Mesendoderm (in vitro differentiated cells): ENCODE measurements at regions not wholly inside any gene's neighbourhood (a gene's known extent, or its start where the extent isn't known, plus 50 kb on each side); places are given as distances from the start of the nearest gene placed in this dataset.

Experiments used
- DNase-seq: peaks from one replicate; pipeline ENCODE4 v3.0.0; 2013
- H2AK5ac ChIP-seq: 2 replicates; pipeline ENCODE4 v1.6.1; 2013; ENCODE audit warnings: low read length, inconsistent platforms
- H2BK120ac ChIP-seq: 2 replicates; pipeline ENCODE4 v1.6.1; 2013; ENCODE audit warnings: low read depth, mild to moderate bottlenecking, low read length, moderate library complexity, mixed read lengths
- H2BK15ac ChIP-seq: replicated peaks from 2 replicates; pipeline ENCODE4 v1.6.1; 2013; ENCODE audit warnings: low read depth, mild to moderate bottlenecking, moderate library complexity
- H2BK5ac ChIP-seq: 2 replicates; pipeline ENCODE4 v1.6.1; 2013; ENCODE audit warnings: low read length, inconsistent platforms
- H3K18ac ChIP-seq: 2 replicates; pipeline ENCODE4 v1.6.1; 2013; ENCODE audit warnings: mild to moderate bottlenecking, low read length, mixed read lengths
- H3K23ac ChIP-seq: one replicate; pipeline ENCODE4 v1.6.1; 2013; ENCODE audit warnings: low read length
- H3K27ac ChIP-seq: 2 replicates; pipeline ENCODE4 v1.5.1; 2013; ENCODE audit warnings: low read depth, mild to moderate bottlenecking, inconsistent platforms, low read length, moderate library complexity
- H3K27me3 ChIP-seq: 2 replicates; pipeline ENCODE4 v1.6.1; 2013; ENCODE audit warnings: low read length, control low read depth, mild to moderate bottlenecking, inconsistent platforms; ENCODE audit not compliant: insufficient read depth, poor library complexity
- H3K36me3 ChIP-seq: 2 replicates; pipeline ENCODE4 v1.6.1; 2013; ENCODE audit warnings: low read length, inconsistent platforms; ENCODE audit not compliant: control insufficient read depth, insufficient read depth
- H3K4ac ChIP-seq: one replicate; pipeline ENCODE4 v1.6.1; 2013; ENCODE audit warnings: low read depth, mild to moderate bottlenecking, low read length, moderate library complexity
- H3K4me1 ChIP-seq: 2 replicates; pipeline ENCODE4 v1.6.1; 2013; ENCODE audit warnings: low read depth, low read length, inconsistent platforms; ENCODE audit not compliant: control insufficient read depth
- H3K4me2 ChIP-seq: 2 replicates; pipeline ENCODE4 v1.6.1; 2013; ENCODE audit warnings: low read length
- H3K4me3 ChIP-seq: 2 replicates; pipeline ENCODE4 v1.5.1; 2013; ENCODE audit warnings: mild to moderate bottlenecking, low read length
- H3K56ac ChIP-seq: one replicate; pipeline ENCODE4 v1.6.1; 2013; ENCODE audit warnings: low read length
- H3K79me1 ChIP-seq: 2 replicates; pipeline ENCODE4 v1.6.1; 2013; ENCODE audit warnings: low read length, inconsistent platforms
- H3K79me2 ChIP-seq: 2 replicates; pipeline ENCODE4 v1.6.1; 2013; ENCODE audit warnings: mild to moderate bottlenecking, low read length; ENCODE audit not compliant: control insufficient read depth, insufficient read depth
- H3K9ac ChIP-seq: 2 replicates; pipeline ENCODE4 v1.6.1; 2013; ENCODE audit warnings: low read length, inconsistent platforms
- H4K5ac ChIP-seq: one replicate; pipeline ENCODE4 v1.6.1; 2013; ENCODE audit warnings: low read length
- H4K8ac ChIP-seq: one replicate; pipeline ENCODE4 v1.6.1; 2013; ENCODE audit warnings: low read depth, mild to moderate bottlenecking, control low read depth, low read length, moderate library complexity
- WGBS: extraction: QIAGEN DNeasy Blood & Tissue Kit; methylation state at CpG from one replicate; pipeline ENCODE4 v1.1.7; 2013; ENCODE audit warnings: low lambda C conversion rate, missing lambda C conversion rate; ENCODE audit not compliant: insufficient coverage; ENCODE audit errors: extremely low coverage; 5-methylcytosine and 5-hydroxymethylcytosine counted together

DNA sequence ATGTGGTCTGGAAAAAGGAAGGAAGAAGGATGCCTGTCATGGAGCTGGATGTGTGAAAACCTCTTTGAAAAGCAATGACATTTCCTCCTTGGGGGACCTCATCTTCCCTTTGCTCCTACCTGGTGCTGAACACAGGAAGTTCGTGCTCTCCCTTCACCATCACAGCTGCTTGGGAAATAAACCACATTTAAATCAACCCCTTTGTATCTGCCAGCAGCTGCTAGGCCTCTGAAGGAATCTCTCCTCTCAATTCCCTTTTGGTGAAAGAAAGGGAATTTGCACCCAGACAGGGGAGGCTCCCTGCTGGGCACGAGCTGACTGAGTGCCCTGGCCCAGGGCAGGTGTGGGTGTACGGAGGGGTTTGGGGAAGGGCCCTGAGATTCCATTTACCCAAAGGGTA is 437.7 kb downstream of the TSHZ3 start:
- Histone ChIP-seq H3K79me1 (no peaks in the 10 kb centered on the region), H3K4ac (no peak overlapping the region), H3K4me1 (no peaks in the 10 kb centered on the region), H3K18ac (no peak overlapping the region), H4K5ac (no peak overlapping the region), H2BK15ac (no peak overlapping the region), H3K4me2 (no peak overlapping the region), H2BK120ac (no peak overlapping the region), H2BK5ac (no peak overlapping the region), H3K27me3 (no peaks in the 10 kb centered on the region), H3K27ac (no peak overlapping the region), H3K4me3 (no peak overlapping the region), H3K79me2 (no peaks in the 10 kb centered on the region), H2AK5ac (no peak overlapping the region), H3K36me3 (no peaks in the 10 kb centered on the region), H3K23ac (no peak overlapping the region), H3K9ac (no peak overlapping the region), H4K8ac (no peak overlapping the region), H3K56ac (no peak overlapping the region)
- WGBS, result no CpG with 5 or more reads among the region's 3 CpGs
- DNase-seq, result no peak

DNA sequence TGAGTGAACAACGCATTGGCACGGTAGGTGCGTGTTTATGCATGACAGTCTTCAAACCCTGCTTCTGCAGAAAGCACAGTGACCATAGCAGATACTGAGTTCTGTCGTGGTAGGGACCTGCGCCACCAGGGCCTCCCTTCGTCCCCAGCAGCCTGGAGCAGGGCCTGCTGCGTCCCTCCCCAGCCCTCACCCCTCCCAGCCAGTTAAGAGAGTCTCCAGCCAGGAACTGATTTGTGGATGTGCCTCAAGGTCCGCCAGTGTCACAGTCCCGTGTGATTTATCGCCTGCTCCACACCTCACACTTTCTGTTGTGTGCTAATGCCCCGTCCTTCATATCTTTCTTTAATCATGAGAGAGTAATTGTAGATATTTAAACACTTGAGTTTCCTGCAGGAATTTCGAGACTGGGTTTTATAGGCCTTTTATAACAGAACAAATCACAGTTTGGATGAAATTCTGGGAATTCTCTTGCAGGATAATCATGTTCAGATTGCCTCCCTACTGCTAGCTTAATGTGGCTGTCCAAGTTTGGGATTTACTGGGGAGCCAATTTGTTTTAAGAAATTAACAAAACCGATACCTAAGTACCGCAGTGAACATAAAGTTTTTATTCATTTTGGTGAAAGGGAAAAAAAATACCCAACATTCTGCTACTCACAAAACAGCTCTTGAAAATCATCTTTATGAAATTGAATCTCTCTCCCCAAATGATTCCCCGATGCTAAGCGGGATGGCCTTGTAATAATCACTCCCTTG is 438.6 kb downstream of the TSHZ3 start:
- no peak overlapping the region for H2BK120ac ChIP-seq
- H3K27ac ChIP-seq, result no peak overlapping the region
- H3K56ac ChIP-seq, result peak overlapping the region; percentile 17
- no peaks in the 10 kb centered on the region for H3K79me1 ChIP-seq
- no peak overlapping the region for H4K8ac ChIP-seq
- no peak overlapping the region for H2BK15ac ChIP-seq
- H4K5ac ChIP-seq, result no peak overlapping the region
- no peak overlapping the region for H3K23ac ChIP-seq
- H3K4me1 ChIP-seq, result no peaks in the 10 kb centered on the region
- no peak overlapping the region for H3K18ac ChIP-seq
- H2BK5ac ChIP-seq, result no peak overlapping the region
- no peak overlapping the region for H3K9ac ChIP-seq
- WGBS, result no CpG with 5 or more reads among the region's 16 CpGs
- no peaks in the 10 kb centered on the region for H3K79me2 ChIP-seq
- no peak overlapping the region for H3K4me2 ChIP-seq
- DNase-seq, result no peak
- no peaks in the 10 kb centered on the region for H3K36me3 ChIP-seq
- no peak overlapping the region for H3K4ac ChIP-seq
- H2AK5ac ChIP-seq, result no peak overlapping the region
- H3K27me3 ChIP-seq, result no peaks in the 10 kb centered on the region
- H3K4me3 ChIP-seq, result no peak overlapping the region

DNA sequence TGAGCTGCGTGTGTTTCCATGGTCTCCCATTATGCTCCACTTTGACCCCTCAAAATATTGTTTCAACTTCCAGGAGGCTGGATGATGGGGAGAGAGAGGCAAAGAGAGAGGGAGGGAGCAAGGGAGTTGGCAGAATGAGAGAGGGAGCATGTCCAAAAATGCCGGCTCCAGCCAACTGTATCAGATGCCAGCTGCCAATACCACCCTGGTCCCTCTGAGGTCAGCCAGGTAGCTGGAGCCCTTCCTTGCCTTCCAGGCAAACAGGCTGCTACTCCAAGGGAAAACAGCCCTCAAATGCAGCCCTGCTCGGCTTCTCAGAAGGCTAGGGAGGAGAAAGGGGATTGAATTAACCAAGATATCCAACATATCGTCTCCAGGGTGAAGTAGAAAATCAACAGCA is 440.0 kb downstream of the TSHZ3 start:
- H3K36me3 ChIP-seq, result no peaks in the 10 kb centered on the region
- no peak overlapping the region for H3K56ac ChIP-seq
- no peak overlapping the region for H3K4me3 ChIP-seq
- H2AK5ac ChIP-seq, result no peak overlapping the region
- no peak overlapping the region for H2BK15ac ChIP-seq
- no peak overlapping the region for H4K8ac ChIP-seq
- H3K4me2 ChIP-seq, result no peak overlapping the region
- no peak overlapping the region for H2BK120ac ChIP-seq
- no peaks in the 10 kb centered on the region for H3K27me3 ChIP-seq
- H3K18ac ChIP-seq, result no peak overlapping the region
- no CpG with 5 or more reads among the region's 4 CpGs for WGBS
- no peaks in the 10 kb centered on the region for H3K79me2 ChIP-seq
- H3K4ac ChIP-seq, result no peak overlapping the region
- no peak overlapping the region for H3K27ac ChIP-seq
- no peak overlapping the region for H3K23ac ChIP-seq
- H2BK5ac ChIP-seq, result no peak overlapping the region
- DNase-seq, result no peak
- H3K4me1 ChIP-seq, result no peaks in the 10 kb centered on the region
- H3K79me1 ChIP-seq, result no peaks in the 10 kb centered on the region
- H4K5ac ChIP-seq, result no peak overlapping the region
- no peak overlapping the region for H3K9ac ChIP-seq

GRCh38 chr19:30908262-30908771 is 440.9 kb downstream of the TSHZ3 start:
- no peak overlapping the region for H4K5ac ChIP-seq
- no peak overlapping the region for H3K4ac ChIP-seq
- no peak overlapping the region for H2AK5ac ChIP-seq
- H3K79me1 ChIP-seq, result no peaks in the 10 kb centered on the region
- H2BK15ac ChIP-seq, result no peak overlapping the region
- H3K4me3 ChIP-seq, result no peak overlapping the region
- H4K8ac ChIP-seq, result no peak overlapping the region
- H3K27ac ChIP-seq, result no peak overlapping the region
- H3K27me3 ChIP-seq, result no peaks in the 10 kb centered on the region
- no peak overlapping the region for H3K23ac ChIP-seq
- H3K4me2 ChIP-seq, result no peak overlapping the region
- H3K36me3 ChIP-seq, result no peaks in the 10 kb centered on the region
- H3K79me2 ChIP-seq, result no peaks in the 10 kb centered on the region
- no peak overlapping the region for H3K56ac ChIP-seq
- no peak overlapping the region for H2BK120ac ChIP-seq
- no CpG with 5 or more reads among the region's 4 CpGs for WGBS
- H3K4me1 ChIP-seq, result no peaks in the 10 kb centered on the region
- no peak overlapping the region for H2BK5ac ChIP-seq
- H3K18ac ChIP-seq, result no peak overlapping the region
- DNase-seq, result no peak
- no peak overlapping the region for H3K9ac ChIP-seq

DNA sequence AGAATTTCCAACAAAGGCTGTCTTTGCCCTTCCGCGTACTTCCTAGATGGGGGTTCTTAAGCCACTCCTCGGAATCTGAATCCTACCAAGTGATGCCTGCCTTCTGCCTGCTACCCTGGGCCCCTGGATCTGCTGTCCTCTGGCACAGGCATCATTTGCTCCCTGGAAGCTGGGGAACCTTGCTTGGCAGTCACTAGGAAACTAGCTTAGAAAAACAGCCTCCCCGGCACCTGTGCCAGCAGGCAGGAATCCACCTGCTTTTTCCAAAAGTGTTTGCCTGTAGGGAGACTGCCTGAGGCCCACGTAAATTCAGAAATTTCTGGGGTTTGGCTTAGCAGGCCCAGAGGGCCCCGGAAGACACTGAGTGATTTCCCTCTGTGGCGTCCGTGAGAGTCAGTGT is 442.4 kb downstream of the TSHZ3 start:
- H4K5ac ChIP-seq, result no peak overlapping the region
- H3K4ac ChIP-seq, result no peak overlapping the region
- H3K9ac ChIP-seq, result no peak overlapping the region
- H4K8ac ChIP-seq, result no peak overlapping the region
- H3K79me2 ChIP-seq, result no peaks in the 10 kb centered on the region
- no peak overlapping the region for H3K56ac ChIP-seq
- no peaks in the 10 kb centered on the region for H3K79me1 ChIP-seq
- no CpG with 5 or more reads among the region's 8 CpGs for WGBS
- no peak overlapping the region for H3K4me3 ChIP-seq
- H2BK120ac ChIP-seq, result no peak overlapping the region
- H3K27me3 ChIP-seq, result no peaks in the 10 kb centered on the region
- H2AK5ac ChIP-seq, result no peak overlapping the region
- no peak for DNase-seq
- H3K4me2 ChIP-seq, result no peak overlapping the region
- no peak overlapping the region for H3K27ac ChIP-seq
- H3K23ac ChIP-seq, result no peak overlapping the region
- H2BK15ac ChIP-seq, result no peak overlapping the region
- H2BK5ac ChIP-seq, result no peak overlapping the region
- H3K36me3 ChIP-seq, result no peaks in the 10 kb centered on the region
- no peak overlapping the region for H3K18ac ChIP-seq
- no peaks in the 10 kb centered on the region for H3K4me1 ChIP-seq

DNA sequence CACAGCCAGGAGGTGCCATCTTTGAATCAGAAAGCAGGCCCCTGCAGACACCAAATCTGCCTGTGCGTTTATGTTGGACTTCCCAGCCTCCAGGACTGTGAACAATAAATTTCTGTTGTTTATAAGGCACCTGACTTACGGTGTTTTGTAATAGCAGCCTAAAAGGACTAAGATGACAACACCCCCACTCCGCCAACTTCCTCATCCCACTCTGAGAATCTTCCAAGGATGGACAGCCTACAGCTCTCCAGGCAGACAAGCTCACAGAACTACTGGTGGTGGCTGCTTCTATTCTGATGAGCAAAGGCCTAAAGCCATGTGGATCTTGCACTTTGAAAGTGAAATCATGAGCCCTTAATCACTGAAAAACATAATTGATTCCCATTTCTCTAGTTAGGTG is 449.2 kb downstream of the TSHZ3 start:
- Histone ChIP-seq H3K27ac (no peak overlapping the region), H3K23ac (no peak overlapping the region), H4K5ac (no peak overlapping the region), H3K36me3 (no peaks in the 10 kb centered on the region), H3K4me1 (peaks cover 19% of the 10 kb centered on the region), H2BK15ac (no peak overlapping the region), H2AK5ac (no peak overlapping the region), H3K4me2 (no peak overlapping the region), H3K79me2 (no peaks in the 10 kb centered on the region), H3K9ac (no peak overlapping the region), H2BK120ac (no peak overlapping the region), H4K8ac (no peak overlapping the region), H3K4ac (no peak overlapping the region), H3K79me1 (no peaks in the 10 kb centered on the region), H3K56ac (no peak overlapping the region), H3K4me3 (no peak overlapping the region), H3K18ac (no peak overlapping the region), H3K27me3 (no peaks in the 10 kb centered on the region), H2BK5ac (no peak overlapping the region)
- no CpG with 5 or more reads among the region's 3 CpGs for WGBS
- DNase-seq, result no peak
